Esophagus muscularis mucosa (tissue), 4 donors: ENCODE measurements at regions not wholly inside any gene's neighbourhood (a gene's known extent, or its start where the extent isn't known, plus 50 kb on each side); places are given as distances from the start of the nearest gene placed in this dataset.

Experiments used
- EP300 ChIP-seq: sonication (generic); formaldehyde crosslinking; IDR thresholded peaks from one replicate; pipeline ENCODE4 v1.6.1; 2017; ENCODE audit warnings: antibody characterized with exemption
- POLR2A ChIP-seq: fragments of 450-650 bp; IDR thresholded peaks from one replicate; pipeline ENCODE4 v1.6.1; 2017; ENCODE audit warnings: antibody characterized with exemption, moderate library complexity, mild to moderate bottlenecking, low read depth
- POLR2AphosphoS5 ChIP-seq, 2 donors: sonication (generic); formaldehyde crosslinking; IDR thresholded peaks; one replicate each; pipeline ENCODE4 v1.6.1; 2017; ENCODE audit warnings: antibody characterized with exemption in 2 of 2
- TF ChIP-seq, protein P1 (sequence below), 3 experiments: fragments of 200-600 bp in 2 of 3; fragments of 450-650 bp in 1 of 3; sonication (generic) in 2 of 3; IDR thresholded peaks; one replicate each; pipeline ENCODE4 v1.5.1; 2017 to 2019; ENCODE audit warnings: antibody characterized with exemption in 3 of 3, mild to moderate bottlenecking in 2 of 3, moderate library complexity in 1 of 3

- TF ChIP-seq, protein P1, sequence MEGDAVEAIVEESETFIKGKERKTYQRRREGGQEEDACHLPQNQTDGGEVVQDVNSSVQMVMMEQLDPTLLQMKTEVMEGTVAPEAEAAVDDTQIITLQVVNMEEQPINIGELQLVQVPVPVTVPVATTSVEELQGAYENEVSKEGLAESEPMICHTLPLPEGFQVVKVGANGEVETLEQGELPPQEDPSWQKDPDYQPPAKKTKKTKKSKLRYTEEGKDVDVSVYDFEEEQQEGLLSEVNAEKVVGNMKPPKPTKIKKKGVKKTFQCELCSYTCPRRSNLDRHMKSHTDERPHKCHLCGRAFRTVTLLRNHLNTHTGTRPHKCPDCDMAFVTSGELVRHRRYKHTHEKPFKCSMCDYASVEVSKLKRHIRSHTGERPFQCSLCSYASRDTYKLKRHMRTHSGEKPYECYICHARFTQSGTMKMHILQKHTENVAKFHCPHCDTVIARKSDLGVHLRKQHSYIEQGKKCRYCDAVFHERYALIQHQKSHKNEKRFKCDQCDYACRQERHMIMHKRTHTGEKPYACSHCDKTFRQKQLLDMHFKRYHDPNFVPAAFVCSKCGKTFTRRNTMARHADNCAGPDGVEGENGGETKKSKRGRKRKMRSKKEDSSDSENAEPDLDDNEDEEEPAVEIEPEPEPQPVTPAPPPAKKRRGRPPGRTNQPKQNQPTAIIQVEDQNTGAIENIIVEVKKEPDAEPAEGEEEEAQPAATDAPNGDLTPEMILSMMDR (IDR thresholded peaks at IDR 0.05): no peak
- TF ChIP-seq EP300 (no peak), POLR2AphosphoS5 (IDR thresholded peaks at IDR 0.05) (no peak), POLR2A (no peak)
Measured at GRCh38 chr10:53111529-53111928, 338.9 kb upstream of the MBL2 start.
